ENCODE measurements at regions not wholly inside any gene's neighbourhood (a gene's known extent, or its start where the extent isn't known, plus 50 kb on each side); places are given as distances from the start of the nearest gene placed in this dataset.

DNA sequence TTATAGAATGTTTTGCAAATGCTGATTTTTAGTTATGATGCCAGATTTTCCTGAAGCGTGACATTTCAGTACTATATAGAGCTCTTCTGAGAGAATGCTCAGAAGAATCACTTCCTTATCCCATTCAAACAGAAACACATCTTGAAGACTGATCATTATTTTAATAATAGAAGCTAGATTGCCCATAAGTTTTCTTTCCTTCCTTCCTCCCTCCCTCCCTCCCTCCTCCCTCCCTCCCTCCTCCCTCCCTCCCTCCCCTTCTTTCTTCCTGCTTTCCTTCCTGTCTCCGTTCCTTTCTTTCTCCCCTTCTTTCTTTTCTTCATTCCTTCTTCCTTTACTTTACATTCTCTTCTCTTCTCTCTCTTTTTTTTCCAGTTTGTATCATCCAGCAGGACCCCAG lies 767.4 kb downstream of the IRX1 start:
- TF ChIP-seq, protein P1, sequence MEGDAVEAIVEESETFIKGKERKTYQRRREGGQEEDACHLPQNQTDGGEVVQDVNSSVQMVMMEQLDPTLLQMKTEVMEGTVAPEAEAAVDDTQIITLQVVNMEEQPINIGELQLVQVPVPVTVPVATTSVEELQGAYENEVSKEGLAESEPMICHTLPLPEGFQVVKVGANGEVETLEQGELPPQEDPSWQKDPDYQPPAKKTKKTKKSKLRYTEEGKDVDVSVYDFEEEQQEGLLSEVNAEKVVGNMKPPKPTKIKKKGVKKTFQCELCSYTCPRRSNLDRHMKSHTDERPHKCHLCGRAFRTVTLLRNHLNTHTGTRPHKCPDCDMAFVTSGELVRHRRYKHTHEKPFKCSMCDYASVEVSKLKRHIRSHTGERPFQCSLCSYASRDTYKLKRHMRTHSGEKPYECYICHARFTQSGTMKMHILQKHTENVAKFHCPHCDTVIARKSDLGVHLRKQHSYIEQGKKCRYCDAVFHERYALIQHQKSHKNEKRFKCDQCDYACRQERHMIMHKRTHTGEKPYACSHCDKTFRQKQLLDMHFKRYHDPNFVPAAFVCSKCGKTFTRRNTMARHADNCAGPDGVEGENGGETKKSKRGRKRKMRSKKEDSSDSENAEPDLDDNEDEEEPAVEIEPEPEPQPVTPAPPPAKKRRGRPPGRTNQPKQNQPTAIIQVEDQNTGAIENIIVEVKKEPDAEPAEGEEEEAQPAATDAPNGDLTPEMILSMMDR (IDR thresholded peaks at IDR 0.05) = no peak
- no peak for TF ChIP-seq EZH2 (IDR thresholded peaks at IDR 0.05; ENCODE audit: borderline replicate concordance, insufficient read depth, low read depth, low read length, poor library complexity, severe bottlenecking)
